Glutamatergic neuron (in vitro differentiated cells): ENCODE measurements at regions not wholly inside any gene's neighbourhood (a gene's known extent, or its start where the extent isn't known, plus 50 kb on each side); places are given as distances from the start of the nearest gene placed in this dataset.

Source experiments
- DNase-seq: peaks from one replicate; pipeline ENCODE4 v3.0.0; 2022
- H3K27ac Mint-ChIP-seq: one replicate; pipeline ENCODE4 v1.8.0; 2020; ENCODE audit warnings: mild to moderate bottlenecking, mixed read lengths, inconsistent platforms; ENCODE audit not compliant: unreplicated experiment
- H3K27me3 Mint-ChIP-seq: one replicate; pipeline ENCODE4 v1.8.0; 2020; ENCODE audit warnings: mild to moderate bottlenecking, moderate library complexity, mixed read lengths, inconsistent platforms; ENCODE audit not compliant: unreplicated experiment
- H3K36me3 Mint-ChIP-seq: one replicate; pipeline ENCODE4 v1.8.0; 2020; ENCODE audit warnings: mild to moderate bottlenecking, mixed read lengths, inconsistent platforms; ENCODE audit not compliant: unreplicated experiment
- H3K4me1 Mint-ChIP-seq: one replicate; pipeline ENCODE4 v1.8.0; 2020; ENCODE audit warnings: mild to moderate bottlenecking, low read depth, mixed read lengths, inconsistent platforms; ENCODE audit not compliant: unreplicated experiment
- H3K4me3 Mint-ChIP-seq: one replicate; pipeline ENCODE4 v1.8.0; 2020; ENCODE audit warnings: mild to moderate bottlenecking, mixed read lengths, inconsistent platforms; ENCODE audit not compliant: unreplicated experiment
- H3K9me3 Mint-ChIP-seq: one replicate; pipeline ENCODE4 v1.8.0; 2020; ENCODE audit warnings: mild to moderate bottlenecking, moderate library complexity, mixed read lengths, inconsistent platforms; ENCODE audit not compliant: unreplicated experiment
- CTCF ChIP-seq: fragments of 200-600 bp; sonication (generic); IDR thresholded peaks from one replicate; pipeline ENCODE4 v1.5.0; 2021; ENCODE audit not compliant: partially characterized antibody, unreplicated experiment

GRCh38 chr1:228968891-228969606 is 233.8 kb downstream of the RHOU start:
- H3K36me3 Mint-ChIP-seq: no peaks in the 10 kb centered on the region

GRCh38 chr1:228969953-228970800 is 234.9 kb downstream of the RHOU start:
- no peak for TF ChIP-seq CTCF
- peaks cover 27% of the 10 kb centered on the region for H3K4me1 Mint-ChIP-seq
- DNase-seq: no peak

More at GRCh38 chr1:228968891-228969606, 233.8 kb downstream of the RHOU start:
- peak overlapping the region; percentile 57 for H3K4me3 Mint-ChIP-seq
- H3K27me3 Mint-ChIP-seq: peaks cover 5% of the 10 kb centered on the region
- no peak for TF ChIP-seq CTCF
- H3K9me3 Mint-ChIP-seq: peaks cover 11% of the 10 kb centered on the region
- peak overlapping the region; percentile 86 for H3K27ac Mint-ChIP-seq
- H3K4me1 Mint-ChIP-seq: peaks cover 28% of the 10 kb centered on the region
- no peak for DNase-seq

DNA sequence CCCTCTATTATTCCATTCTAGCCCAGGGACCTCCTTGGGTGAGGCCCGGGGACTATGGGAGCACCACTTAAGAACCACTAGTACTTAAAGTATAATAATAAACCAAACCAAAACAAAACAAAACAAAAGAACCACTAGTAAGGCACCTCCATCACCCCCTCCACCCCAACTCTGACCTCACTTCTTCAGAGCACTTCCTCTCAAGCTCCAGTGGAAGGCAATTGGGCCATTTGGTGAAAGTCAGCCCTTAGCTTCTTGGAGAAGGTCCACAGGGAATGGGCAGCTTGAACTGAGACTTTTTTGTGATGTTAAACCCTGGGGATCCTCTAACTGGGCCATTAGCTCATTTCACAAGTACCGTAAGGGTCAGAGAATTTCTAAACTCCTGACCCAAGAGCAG is 237.3 kb downstream of the RHOU start:
- H3K4me3 Mint-ChIP-seq: no peak overlapping the region
- H3K36me3 Mint-ChIP-seq: no peaks in the 10 kb centered on the region
- TF ChIP-seq CTCF: no peak
- H3K27me3 Mint-ChIP-seq: peaks cover 5% of the 10 kb centered on the region
- peaks cover 42% of the 10 kb centered on the region for H3K4me1 Mint-ChIP-seq
- H3K9me3 Mint-ChIP-seq: peaks cover 15% of the 10 kb centered on the region
- DNase-seq: no peak
- no peak overlapping the region for H3K27ac Mint-ChIP-seq

More at GRCh38 chr1:228969953-228970800, 234.9 kb downstream of the RHOU start:
- Mint-ChIP-seq H3K36me3 (no peaks in the 10 kb centered on the region), H3K27me3 (peaks cover 5% of the 10 kb centered on the region), H3K27ac (no peak overlapping the region), H3K4me3 (peak overlapping the region; percentile 49), H3K9me3 (peaks cover 13% of the 10 kb centered on the region)

GRCh38 chr1:228974273-228974672 is 239.0 kb downstream of the RHOU start:
- no peak overlapping the region for H3K4me3 Mint-ChIP-seq
- peaks cover 42% of the 10 kb centered on the region for H3K4me1 Mint-ChIP-seq
- peaks cover 3% of the 10 kb centered on the region for H3K27me3 Mint-ChIP-seq
- DNase-seq: no peak
- no peaks in the 10 kb centered on the region for H3K36me3 Mint-ChIP-seq
- no peak for TF ChIP-seq CTCF
- peaks cover 11% of the 10 kb centered on the region for H3K9me3 Mint-ChIP-seq
- H3K27ac Mint-ChIP-seq: no peak overlapping the region
